Left ventricle myocardium inferior (tissue), 1 donor: ENCODE measurements at regions not wholly inside any gene's neighbourhood (a gene's known extent, or its start where the extent isn't known, plus 50 kb on each side); places are given as distances from the start of the nearest gene placed in this dataset.

Experiments used
- DNase-seq: peaks from one replicate; pipeline ENCODE4 v3.0.0-alpha.2; 2020
- H3K27ac ChIP-seq: fragments of 200-600 bp; replicated peaks from 2 replicates; pipeline ENCODE4 v1.8.0; 2021
- H3K27me3 ChIP-seq: fragments of 200-600 bp; 2 replicates; pipeline ENCODE4 v1.8.0; 2021; ENCODE audit warnings: low read depth
- H3K36me3 ChIP-seq: fragments of 200-600 bp; 2 replicates; pipeline ENCODE4 v1.8.0; 2021
- H3K4me1 ChIP-seq: fragments of 200-600 bp; 2 replicates; pipeline ENCODE4 v1.8.0; 2021
- H3K4me3 ChIP-seq: fragments of 200-600 bp; 2 replicates; pipeline ENCODE4 v1.8.0; 2021; ENCODE audit warnings: mild to moderate bottlenecking, moderate library complexity
- H3K9me3 ChIP-seq: fragments of 200-600 bp; replicated peaks from 2 replicates; pipeline ENCODE4 v1.8.0; 2021
- intact Hi-C: fragments of 100-400 bp; cut with micrococcal nuclease; formaldehyde crosslinking; loops from one replicate; pipeline ENCODE4 v1.11.0; 2022
- TF ChIP-seq, protein P1 (sequence below): fragments of 200-600 bp; IDR thresholded peaks from 2 replicates; pipeline ENCODE4 v1.8.0; 2021; ENCODE audit warnings: antibody characterized with exemption, mild to moderate bottlenecking, borderline replicate concordance
- donor health status: DM: no; HTN: yes; CAD: no; lungs with severe emphysema.

DNA sequence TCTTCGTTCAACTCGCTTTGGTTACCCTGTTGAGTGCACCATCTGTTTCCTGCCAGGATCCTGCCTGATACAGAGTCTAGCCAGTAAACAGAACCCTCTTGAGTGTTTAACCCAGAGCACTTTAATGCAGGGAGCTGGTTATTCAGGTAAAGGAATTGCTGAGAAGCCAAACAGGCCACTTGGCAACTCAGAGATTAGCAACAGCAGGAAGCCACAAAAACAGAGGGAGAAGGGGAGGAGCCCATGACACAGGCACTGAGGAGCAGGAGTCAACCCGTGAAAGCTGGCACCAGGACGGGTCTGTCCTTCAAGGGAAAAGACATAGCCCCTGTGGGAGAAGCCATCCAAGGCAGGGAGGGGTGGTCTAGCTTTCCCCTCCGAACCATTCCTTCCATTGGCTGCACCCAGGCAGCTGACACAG, 641.4 kb downstream of the ZNF674 start:
- no peaks in the 10 kb centered on the region for H3K36me3 ChIP-seq
- H3K27ac ChIP-seq = no peak overlapping the region
- intact Hi-C loops = no loop called here
- no peaks in the 10 kb centered on the region for H3K9me3 ChIP-seq
- TF ChIP-seq, protein P1, sequence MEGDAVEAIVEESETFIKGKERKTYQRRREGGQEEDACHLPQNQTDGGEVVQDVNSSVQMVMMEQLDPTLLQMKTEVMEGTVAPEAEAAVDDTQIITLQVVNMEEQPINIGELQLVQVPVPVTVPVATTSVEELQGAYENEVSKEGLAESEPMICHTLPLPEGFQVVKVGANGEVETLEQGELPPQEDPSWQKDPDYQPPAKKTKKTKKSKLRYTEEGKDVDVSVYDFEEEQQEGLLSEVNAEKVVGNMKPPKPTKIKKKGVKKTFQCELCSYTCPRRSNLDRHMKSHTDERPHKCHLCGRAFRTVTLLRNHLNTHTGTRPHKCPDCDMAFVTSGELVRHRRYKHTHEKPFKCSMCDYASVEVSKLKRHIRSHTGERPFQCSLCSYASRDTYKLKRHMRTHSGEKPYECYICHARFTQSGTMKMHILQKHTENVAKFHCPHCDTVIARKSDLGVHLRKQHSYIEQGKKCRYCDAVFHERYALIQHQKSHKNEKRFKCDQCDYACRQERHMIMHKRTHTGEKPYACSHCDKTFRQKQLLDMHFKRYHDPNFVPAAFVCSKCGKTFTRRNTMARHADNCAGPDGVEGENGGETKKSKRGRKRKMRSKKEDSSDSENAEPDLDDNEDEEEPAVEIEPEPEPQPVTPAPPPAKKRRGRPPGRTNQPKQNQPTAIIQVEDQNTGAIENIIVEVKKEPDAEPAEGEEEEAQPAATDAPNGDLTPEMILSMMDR = no peak
- no peaks in the 10 kb centered on the region for H3K27me3 ChIP-seq
- no peak overlapping the region for H3K4me3 ChIP-seq
- no peak for DNase-seq
- no peaks in the 10 kb centered on the region for H3K4me1 ChIP-seq

DNA sequence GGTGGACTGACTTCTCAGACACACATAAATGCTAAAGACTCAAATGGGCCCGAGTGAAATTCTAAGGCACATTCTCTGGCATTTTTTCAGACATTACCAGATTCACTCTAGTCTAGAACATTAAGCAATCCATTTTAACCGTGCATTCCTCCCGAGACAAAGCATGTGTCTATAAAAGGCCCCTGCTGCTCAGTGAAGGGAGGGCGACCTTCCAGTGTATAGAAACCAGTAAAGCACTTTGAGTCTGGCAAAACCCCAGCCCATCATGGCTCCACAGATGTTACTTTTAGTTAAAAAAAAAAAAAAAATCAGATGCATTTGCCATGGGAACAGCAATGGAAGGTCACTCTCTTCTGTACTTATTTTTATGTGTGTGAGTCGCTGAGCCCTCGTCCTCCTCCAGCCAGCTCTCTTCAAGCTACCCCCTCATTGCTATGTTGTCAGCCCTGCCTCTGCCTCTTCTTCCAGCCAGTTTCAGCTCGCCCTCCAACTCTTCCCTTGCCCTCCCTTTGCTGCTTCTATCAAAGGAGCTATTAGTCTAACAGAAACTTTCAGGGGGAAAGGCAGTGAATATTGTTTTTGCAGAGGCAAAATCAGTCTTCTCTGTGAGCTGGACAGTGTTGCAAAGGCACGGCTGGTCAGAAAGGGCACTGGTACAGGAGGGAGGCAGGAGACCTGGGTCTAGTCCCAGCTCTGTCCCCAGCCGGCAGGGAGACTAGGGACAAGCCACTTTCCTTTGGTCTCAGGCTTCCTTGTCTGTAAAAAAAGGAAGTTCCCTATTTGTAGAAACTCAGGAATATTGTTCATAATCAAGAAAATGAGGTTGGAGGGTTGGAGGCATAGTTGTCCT, 644.2 kb downstream of the ZNF674 start:
- Histone ChIP-seq H3K27me3 (no peaks in the 10 kb centered on the region), H3K27ac (no peak overlapping the region), H3K36me3 (no peaks in the 10 kb centered on the region), H3K4me3 (no peak overlapping the region), H3K9me3 (no peaks in the 10 kb centered on the region), H3K4me1 (no peaks in the 10 kb centered on the region)
- no peak for DNase-seq
- intact Hi-C loops = no loop called here
- TF ChIP-seq, protein P1 = no peak

DNA sequence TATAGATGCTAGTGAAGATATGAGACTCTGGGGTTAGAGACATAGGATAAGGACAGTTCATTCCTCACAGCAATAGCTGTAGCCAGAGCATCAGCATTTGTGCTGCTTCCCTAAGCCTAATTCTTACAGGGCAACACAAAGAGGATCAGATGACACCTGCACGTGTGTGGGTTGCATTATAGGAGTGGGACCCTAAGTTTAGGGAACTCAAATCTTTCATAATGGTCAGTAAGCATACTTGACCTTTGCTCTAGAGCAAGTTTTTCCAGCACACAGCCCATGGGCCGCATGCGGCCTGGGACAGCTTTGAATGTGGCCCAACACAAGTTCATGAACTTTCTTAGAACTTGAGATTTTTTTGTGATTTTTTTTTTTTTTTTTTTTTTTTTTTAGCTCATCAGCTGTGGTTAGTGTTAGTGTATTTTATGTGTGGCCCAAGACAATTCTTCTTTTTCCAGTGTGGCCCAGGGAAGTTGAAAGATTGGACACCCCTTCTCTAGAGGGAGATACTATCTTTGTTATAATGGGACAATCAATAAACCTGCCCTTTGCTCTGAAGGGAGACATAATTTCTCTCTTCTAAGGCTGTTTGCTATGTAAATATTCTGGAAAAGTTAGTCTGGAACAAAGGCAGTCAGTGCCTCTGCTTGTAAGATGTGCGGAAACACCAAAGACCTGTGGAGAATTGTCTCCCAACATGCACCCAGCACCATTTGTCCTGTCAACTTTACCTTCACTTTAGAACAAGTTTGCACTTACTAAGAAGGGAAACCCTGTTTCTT, 650.2 kb downstream of the ZNF674 start:
- TF ChIP-seq, protein P1 = no peak
- H3K4me1 ChIP-seq = no peaks in the 10 kb centered on the region
- intact Hi-C loops = no loop called here

DNA sequence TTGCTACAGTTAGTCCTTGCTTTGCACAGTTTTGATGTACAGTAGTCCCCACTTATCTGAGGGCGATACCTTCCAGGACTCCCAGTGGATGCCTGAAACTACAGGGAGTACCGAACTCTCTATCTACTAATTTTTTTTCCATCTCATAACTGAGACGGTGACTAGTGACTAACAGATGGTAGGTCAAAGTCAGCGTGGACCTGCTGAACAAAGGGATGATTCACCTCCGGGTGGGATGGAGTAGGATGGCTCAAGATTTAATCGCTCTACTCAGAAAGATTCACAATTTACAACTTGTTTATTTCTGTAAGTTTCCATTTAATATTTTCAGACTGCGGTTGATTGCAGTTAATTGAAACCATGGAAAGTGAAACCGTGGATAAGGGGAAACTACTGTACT, 655.8 kb downstream of the ZNF674 start:
- H3K27ac ChIP-seq = no peak overlapping the region
- intact Hi-C loops = no loop called here
- no peaks in the 10 kb centered on the region for H3K4me1 ChIP-seq
- H3K27me3 ChIP-seq = no peaks in the 10 kb centered on the region
- no peak overlapping the region for H3K4me3 ChIP-seq
- TF ChIP-seq, protein P1 = no peak
- no peak for DNase-seq
- H3K36me3 ChIP-seq = no peaks in the 10 kb centered on the region
- no peaks in the 10 kb centered on the region for H3K9me3 ChIP-seq

More for the DNA sequence above, 650.2 kb downstream of the ZNF674 start:
- Histone ChIP-seq H3K27ac (no peak overlapping the region), H3K36me3 (no peaks in the 10 kb centered on the region), H3K27me3 (no peaks in the 10 kb centered on the region), H3K9me3 (no peaks in the 10 kb centered on the region), H3K4me3 (no peak overlapping the region)
- no peak for DNase-seq

DNA sequence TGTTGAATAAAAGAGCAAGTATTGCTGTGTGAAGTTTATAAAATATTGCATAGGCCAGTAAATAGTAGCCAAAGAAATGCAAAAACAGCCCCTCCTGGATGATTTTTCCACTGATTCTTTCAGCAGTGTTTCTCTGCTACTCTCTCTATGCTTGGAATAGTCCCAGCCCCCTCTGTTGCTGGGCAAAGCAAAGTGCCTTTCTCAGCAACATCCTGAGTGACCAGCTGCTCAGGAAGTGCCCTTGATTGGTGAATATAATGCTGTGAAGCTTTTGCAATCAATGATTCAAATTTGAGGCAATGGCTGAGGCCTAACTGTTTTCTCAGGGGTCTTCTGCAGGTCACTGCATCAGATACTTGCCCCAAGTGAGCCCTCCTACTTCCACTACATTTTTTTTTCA, 656.7 kb downstream of the ZNF674 start:
- intact Hi-C loops = no loop called here
- no peak for DNase-seq
- no peaks in the 10 kb centered on the region for H3K9me3 ChIP-seq
- H3K27me3 ChIP-seq = no peaks in the 10 kb centered on the region
- no peak overlapping the region for H3K4me3 ChIP-seq
- H3K27ac ChIP-seq = no peak overlapping the region
- no peaks in the 10 kb centered on the region for H3K36me3 ChIP-seq
- TF ChIP-seq, protein P1 = no peak
- H3K4me1 ChIP-seq = no peaks in the 10 kb centered on the region
